IPS-15b (cell line): ENCODE measurements at regions not wholly inside any gene's neighbourhood (a gene's known extent, or its start where the extent isn't known, plus 50 kb on each side); places are given as distances from the start of the nearest gene placed in this dataset.

ENCODE experiments used
- H3K27me3 ChIP-seq: one replicate; pipeline ENCODE4 v1.6.1; 2013; ENCODE audit warnings: low read length; ENCODE audit not compliant: control insufficient read depth, insufficient read depth
- H3K36me3 ChIP-seq: one replicate; pipeline ENCODE4 v1.6.1; 2013; ENCODE audit warnings: low read length; ENCODE audit not compliant: control insufficient read depth, insufficient read depth
- H3K4me1 ChIP-seq: one replicate; pipeline ENCODE4 v1.6.1; 2013; ENCODE audit warnings: mild to moderate bottlenecking, low read length; ENCODE audit not compliant: control insufficient read depth, insufficient read depth
- H3K4me3 ChIP-seq: one replicate; pipeline ENCODE4 v1.5.1; 2013; ENCODE audit warnings: low read depth, low read length
- H3K9ac ChIP-seq: one replicate; pipeline ENCODE4 v1.6.1; 2013; ENCODE audit warnings: low read depth, mild to moderate bottlenecking, low read length
- H3K9me3 ChIP-seq: one replicate; pipeline ENCODE4 v1.6.1; 2013; ENCODE audit warnings: mild to moderate bottlenecking, low read length; ENCODE audit not compliant: control insufficient read depth, insufficient read depth

DNA sequence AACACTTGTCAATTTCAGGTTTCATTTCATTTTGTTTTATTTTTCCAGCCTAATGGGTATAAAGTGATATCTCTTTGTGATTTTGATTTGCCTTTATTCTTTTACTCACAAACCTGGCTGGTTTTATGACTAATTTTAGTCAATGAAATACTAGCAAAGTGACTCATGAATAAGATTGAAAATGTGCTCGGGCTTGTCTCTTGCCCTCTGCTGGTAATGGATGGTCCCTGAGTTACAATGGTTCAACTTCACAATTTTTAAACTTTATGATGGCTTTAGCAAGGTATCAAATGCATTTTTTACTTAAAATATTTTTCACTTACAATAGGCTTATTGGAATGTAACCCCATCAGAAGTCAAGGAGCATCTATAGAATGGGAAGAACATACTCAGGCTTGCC is 431.4 kb upstream of the CCNG1 start:
- Histone ChIP-seq H3K9me3 (no peaks in the 10 kb centered on the region), H3K4me3 (no peak overlapping the region), H3K4me1 (no peaks in the 10 kb centered on the region), H3K27me3 (no peaks in the 10 kb centered on the region), H3K9ac (no peak overlapping the region), H3K36me3 (no peaks in the 10 kb centered on the region)

DNA sequence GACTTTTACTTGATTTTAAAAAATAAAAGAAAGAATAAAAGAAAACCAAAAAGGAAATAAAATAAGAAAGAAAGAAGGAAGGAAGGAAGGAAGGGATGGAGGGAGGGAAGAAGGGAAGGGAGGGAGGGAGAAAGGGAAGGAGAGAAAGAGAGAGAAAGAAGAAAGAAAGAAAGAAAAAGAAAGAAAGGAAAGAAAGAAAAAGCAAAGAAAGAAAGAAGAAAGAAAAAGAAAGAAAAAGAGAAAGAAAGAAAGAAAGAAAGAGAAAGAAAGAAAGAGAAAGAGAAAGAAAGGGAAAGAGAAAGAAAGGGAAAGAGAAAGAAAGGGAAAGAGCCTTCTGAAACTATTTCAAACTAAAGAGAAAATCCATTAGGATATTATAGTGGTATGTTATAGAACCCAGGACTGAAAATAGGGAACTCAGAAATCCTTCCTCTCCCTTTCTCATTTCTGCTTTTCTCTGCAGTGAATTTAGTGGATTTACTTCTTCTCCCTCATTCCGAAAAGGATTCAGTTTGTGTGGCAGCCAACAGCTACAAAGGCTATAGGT is 414.7 kb upstream of the CCNG1 start:
- H3K36me3 ChIP-seq, result no peaks in the 10 kb centered on the region
- no peak overlapping the region for H3K9ac ChIP-seq
- no peaks in the 10 kb centered on the region for H3K9me3 ChIP-seq
- H3K27me3 ChIP-seq, result no peaks in the 10 kb centered on the region
- H3K4me3 ChIP-seq, result no peak overlapping the region
- H3K4me1 ChIP-seq, result no peaks in the 10 kb centered on the region

DNA sequence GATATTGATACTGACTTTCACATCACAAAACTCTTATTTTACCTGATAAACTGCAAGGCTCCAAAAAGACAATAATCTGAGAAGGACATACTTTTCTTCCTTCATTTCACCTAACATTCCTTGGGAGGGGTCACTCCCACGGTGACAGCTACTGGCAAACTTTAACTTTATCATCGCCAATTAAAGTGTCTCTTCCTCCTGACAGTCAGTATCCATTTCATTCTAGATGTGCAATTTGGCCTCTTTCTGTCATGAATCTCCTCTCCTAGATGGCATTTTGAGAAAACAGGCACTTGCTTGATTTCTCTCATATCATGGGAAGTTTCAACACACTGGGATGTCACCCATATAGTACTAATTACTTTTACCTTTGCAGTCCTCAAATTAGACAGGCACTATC is 413.5 kb upstream of the CCNG1 start:
- no peak overlapping the region for H3K4me3 ChIP-seq
- H3K4me1 ChIP-seq, result no peaks in the 10 kb centered on the region
- no peak overlapping the region for H3K9ac ChIP-seq
- H3K9me3 ChIP-seq, result no peaks in the 10 kb centered on the region
- H3K36me3 ChIP-seq, result no peaks in the 10 kb centered on the region
- no peaks in the 10 kb centered on the region for H3K27me3 ChIP-seq

DNA sequence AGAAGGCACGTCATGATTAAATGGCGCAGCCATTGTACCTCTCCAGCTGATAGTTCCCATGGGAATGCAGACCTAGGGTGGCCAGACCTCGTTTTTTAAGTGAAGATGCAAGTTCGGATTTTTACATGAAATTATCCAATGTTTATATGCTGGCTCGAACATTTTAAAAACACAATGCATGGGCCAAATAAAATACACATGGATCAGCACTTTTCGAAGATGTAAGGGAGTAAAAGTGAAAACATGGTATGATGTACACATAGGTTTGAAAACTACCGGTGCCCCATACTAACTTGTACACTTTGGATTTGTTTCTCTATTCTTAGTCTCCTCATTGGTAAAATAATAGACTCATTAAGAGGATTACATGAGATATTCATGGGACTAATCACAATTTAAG is 412.5 kb upstream of the CCNG1 start:
- no peaks in the 10 kb centered on the region for H3K4me1 ChIP-seq
- H3K9me3 ChIP-seq, result no peaks in the 10 kb centered on the region
- H3K36me3 ChIP-seq, result no peaks in the 10 kb centered on the region
- H3K27me3 ChIP-seq, result no peaks in the 10 kb centered on the region
- H3K4me3 ChIP-seq, result no peak overlapping the region
- no peak overlapping the region for H3K9ac ChIP-seq

DNA sequence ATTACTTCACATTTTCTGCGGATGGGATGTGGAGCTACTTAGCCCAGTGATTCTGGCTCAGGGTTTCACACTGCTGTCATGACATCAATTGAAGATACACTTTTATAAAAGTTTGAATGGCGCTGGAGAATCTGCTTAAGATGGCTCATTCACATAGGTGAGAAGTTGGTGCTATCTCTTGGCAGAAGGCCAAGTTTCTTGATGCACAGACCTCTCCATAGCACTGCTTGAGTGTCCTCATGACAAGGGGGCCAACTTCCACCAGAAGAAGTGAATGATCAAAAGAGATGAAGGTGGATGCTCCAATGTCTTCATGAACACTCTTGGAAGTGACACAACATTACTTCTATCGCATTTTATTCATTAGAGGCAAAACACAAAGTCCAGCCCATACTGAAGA is 403.7 kb upstream of the CCNG1 start:
- Histone ChIP-seq H3K27me3 (no peaks in the 10 kb centered on the region), H3K9me3 (no peaks in the 10 kb centered on the region)

DNA sequence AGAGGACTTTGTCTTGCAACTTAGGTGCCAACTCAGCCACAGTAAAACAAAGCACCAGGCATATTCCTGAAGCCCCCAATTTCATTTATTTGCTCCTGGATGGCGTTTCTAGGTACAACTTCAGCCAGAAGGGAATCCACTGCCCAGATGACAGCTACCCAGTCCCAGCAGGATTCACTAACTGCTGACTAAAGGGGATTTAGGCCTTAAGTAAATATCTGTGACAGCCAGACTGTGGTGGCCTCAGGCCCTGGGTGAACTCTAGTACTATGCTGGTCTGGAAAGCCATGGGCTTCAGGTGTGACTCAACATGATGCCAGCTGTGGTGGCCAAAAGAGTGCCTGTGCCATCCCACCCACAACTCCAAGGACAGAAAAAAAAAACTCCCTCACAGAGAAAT is 396.1 kb upstream of the CCNG1 start:
- Histone ChIP-seq H3K9ac (no peak overlapping the region), H3K4me3 (no peak overlapping the region), H3K4me1 (no peaks in the 10 kb centered on the region), H3K36me3 (no peaks in the 10 kb centered on the region), H3K27me3 (no peaks in the 10 kb centered on the region), H3K9me3 (no peaks in the 10 kb centered on the region)

More for the DNA sequence above, 403.7 kb upstream of the CCNG1 start:
- no peaks in the 10 kb centered on the region for H3K36me3 ChIP-seq
- no peak overlapping the region for H3K9ac ChIP-seq
- H3K4me3 ChIP-seq, result no peak overlapping the region
- no peaks in the 10 kb centered on the region for H3K4me1 ChIP-seq

DNA sequence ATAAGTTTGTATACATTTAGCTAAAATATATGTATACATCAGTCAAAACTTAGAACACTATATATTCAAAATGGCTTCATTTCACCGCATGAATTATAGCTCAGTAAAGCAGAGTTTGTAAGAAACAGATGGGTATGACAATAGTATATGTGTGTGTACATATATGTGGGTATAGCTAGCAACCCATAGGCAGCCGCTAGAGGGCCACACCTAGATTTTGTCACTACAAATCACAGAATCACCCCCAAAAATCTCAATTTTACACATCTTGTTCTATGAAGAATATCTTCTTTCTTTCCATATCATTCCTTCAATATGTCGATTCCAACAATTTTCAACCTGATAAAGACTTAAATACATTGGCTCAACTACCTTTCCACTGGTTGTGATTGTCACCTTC is 357.8 kb upstream of the CCNG1 start:
- Histone ChIP-seq H3K4me3 (no peak overlapping the region), H3K27me3 (no peaks in the 10 kb centered on the region), H3K9ac (no peak overlapping the region), H3K36me3 (no peaks in the 10 kb centered on the region), H3K4me1 (no peaks in the 10 kb centered on the region), H3K9me3 (no peaks in the 10 kb centered on the region)

DNA sequence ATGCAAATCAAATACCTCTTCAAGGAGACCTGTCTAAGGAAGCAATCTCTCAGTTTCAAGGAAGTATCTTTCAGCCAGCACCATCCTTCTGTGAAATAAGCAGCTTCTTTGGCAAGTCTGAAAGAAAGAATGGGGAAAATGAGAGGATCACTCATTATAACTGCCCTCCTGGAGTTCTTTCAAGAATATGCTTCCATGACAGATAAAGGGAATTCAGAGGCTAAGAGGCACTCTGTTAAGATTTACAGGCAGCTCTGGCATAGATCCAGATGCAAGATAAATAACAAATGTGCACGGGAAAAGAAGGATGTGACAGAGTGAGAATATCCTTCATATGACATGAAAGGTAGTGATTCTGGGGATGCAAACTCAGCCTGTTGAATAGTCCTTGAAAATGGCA is 348.2 kb upstream of the CCNG1 start:
- Histone ChIP-seq H3K27me3 (no peaks in the 10 kb centered on the region), H3K4me3 (no peak overlapping the region), H3K9ac (no peak overlapping the region)

DNA sequence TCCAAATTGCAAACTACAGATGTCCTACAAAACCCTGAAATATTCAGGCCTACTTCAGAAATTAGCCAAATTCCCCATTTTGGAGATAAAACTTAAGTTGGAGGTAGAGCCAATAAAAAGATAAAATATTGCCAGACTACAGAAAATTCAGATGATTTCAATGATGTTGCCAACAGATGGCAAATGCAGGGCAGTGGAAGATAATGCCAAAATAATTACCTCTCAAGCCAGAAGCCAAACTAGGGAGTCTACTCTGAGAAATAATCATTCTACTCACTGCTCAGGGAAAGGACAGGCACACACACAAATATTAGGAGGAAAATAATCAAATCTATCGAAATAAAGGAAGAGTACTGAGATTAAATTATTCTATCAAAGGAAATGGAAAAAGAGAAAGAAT is 347.5 kb upstream of the CCNG1 start:
- H3K9me3 ChIP-seq, result no peaks in the 10 kb centered on the region
- no peak overlapping the region for H3K9ac ChIP-seq
- no peak overlapping the region for H3K4me3 ChIP-seq
- no peaks in the 10 kb centered on the region for H3K36me3 ChIP-seq
- no peaks in the 10 kb centered on the region for H3K4me1 ChIP-seq
- no peaks in the 10 kb centered on the region for H3K27me3 ChIP-seq

More for the DNA sequence above, 348.2 kb upstream of the CCNG1 start:
- H3K4me1 ChIP-seq, result no peaks in the 10 kb centered on the region
- no peaks in the 10 kb centered on the region for H3K9me3 ChIP-seq
- no peaks in the 10 kb centered on the region for H3K36me3 ChIP-seq

DNA sequence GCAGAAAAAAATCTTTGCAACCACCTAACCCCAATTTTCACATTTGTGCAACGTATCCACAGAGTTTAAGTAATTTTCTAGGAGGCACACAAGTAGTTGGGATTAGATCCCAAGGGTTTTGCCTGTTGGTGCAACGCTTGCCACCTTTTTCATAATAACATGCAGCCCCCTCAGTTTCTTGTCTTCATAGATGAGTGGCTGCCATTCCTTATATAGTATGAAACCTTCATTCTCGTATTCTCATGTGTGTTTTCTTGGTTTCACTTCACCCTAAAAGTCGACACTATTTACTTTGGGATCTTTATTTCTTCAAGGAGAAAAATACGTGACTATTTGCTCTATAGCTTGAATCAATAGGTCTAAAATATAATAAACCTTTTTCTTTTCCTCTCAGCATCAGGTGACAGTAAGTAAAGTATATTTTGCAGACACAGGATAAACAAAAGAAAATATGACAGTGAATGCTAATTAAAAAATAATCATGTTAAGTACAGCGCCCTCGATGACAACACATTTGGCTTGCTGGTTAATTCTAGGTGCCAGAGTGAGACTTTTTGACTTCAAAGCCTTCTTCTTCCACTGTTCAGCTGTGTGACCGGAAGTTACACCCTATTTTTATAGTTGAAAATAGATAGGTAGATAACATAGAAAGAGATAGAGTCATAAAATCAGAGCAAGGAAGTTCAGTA is 342.8 kb upstream of the CCNG1 start:
- H3K4me1 ChIP-seq, result no peaks in the 10 kb centered on the region
- no peaks in the 10 kb centered on the region for H3K27me3 ChIP-seq
- H3K9me3 ChIP-seq, result no peaks in the 10 kb centered on the region
- no peak overlapping the region for H3K4me3 ChIP-seq
- H3K9ac ChIP-seq, result no peak overlapping the region
- H3K36me3 ChIP-seq, result no peaks in the 10 kb centered on the region

DNA sequence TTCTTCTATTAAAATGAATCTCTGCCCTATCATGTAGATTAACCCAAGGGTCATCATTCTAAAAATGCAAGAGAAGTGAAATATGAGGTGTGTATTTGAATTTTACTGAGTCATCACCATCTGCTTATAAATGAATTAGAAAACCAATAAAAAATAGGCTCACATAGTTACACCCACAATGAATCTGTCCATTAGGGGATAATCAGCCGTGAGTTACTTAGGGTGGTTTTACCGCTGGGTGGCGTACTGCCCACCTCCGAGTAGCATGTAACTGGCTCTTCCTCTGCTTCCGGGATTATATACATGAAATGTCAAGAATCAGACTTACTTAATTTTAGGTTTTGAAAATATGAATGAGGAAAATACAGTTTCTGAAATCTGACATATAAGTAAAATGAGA is 332.9 kb upstream of the CCNG1 start:
- no peaks in the 10 kb centered on the region for H3K36me3 ChIP-seq
- no peak overlapping the region for H3K4me3 ChIP-seq
- H3K9me3 ChIP-seq, result no peaks in the 10 kb centered on the region
- H3K27me3 ChIP-seq, result no peaks in the 10 kb centered on the region
- no peaks in the 10 kb centered on the region for H3K4me1 ChIP-seq
- no peak overlapping the region for H3K9ac ChIP-seq

DNA sequence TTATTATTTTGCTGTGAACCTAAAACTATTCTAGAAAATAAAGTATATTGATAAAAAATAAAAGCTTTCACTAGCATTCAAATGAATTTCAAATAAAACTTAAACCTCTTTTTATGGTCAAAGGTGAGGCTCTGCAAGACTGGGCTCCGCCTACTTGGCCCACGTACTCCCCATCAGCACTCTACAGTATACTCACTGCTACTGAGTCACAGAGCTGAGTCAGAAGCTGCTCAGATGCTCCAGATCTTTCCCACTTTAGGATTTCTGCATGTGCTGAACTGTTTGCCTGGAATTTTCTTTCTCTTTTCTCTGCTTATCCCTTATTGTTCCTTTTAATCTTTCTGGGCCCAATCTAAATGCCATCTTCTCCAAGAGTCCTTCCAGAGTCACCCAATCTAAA is 331.9 kb upstream of the CCNG1 start:
- H3K4me3 ChIP-seq, result no peak overlapping the region
- no peaks in the 10 kb centered on the region for H3K9me3 ChIP-seq
- H3K36me3 ChIP-seq, result no peaks in the 10 kb centered on the region
- H3K4me1 ChIP-seq, result no peaks in the 10 kb centered on the region
- no peak overlapping the region for H3K9ac ChIP-seq
- no peaks in the 10 kb centered on the region for H3K27me3 ChIP-seq
